HG02970 (cell line): ENCODE measurements at regions not wholly inside any gene's neighbourhood (a gene's known extent, or its start where the extent isn't known, plus 50 kb on each side); places are given as distances from the start of the nearest gene placed in this dataset.
"Not testable (repeated sequence)": the region's sequence is repeated elsewhere in the genome, so short reads cannot be mapped to it uniquely, and the experiment has no call there.

Source experiments
- ATAC-seq: cut with Tn5 transposase; IDR thresholded peaks from one replicate; pipeline ENCODE4 v1.9.1; 2021; ENCODE audit warnings: mild to moderate bottlenecking, moderate library complexity, moderate number of reproducible peaks; ENCODE audit not compliant: unreplicated experiment, low FRiP score

DNA sequence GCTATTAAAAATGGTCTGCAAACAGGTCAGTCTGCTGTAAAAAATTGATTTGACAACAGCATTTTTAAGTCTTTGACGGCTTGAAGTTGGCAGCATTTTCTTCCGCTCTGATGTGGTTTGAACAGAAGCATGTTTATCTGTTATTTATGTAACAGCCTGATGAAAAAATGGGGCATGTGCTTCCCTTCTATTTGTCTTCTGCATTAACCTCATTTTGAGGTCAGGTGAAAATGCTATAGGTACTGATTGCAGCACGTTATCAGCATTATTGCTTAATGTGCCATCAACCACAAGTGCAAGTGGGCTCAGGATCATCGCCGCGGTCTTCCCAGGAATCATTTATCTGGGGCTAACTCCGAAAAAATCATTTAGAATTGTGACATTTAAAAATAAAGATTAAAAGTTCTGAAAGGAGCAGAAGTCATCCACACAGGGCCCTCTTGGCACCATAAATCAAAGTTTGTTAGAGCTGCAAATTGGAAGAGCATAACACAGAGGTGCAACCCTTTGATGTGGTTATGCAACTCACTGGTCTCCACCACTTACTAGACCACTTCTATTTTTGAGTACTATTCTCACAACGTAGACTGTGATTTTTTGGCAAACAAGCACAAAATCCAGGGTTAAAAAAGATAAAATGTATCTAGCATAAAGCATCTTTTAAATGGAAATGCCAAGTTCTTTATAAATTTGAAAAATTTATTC, 307.7 kb downstream of the MDFIC start:
- ATAC-seq = no peak

DNA sequence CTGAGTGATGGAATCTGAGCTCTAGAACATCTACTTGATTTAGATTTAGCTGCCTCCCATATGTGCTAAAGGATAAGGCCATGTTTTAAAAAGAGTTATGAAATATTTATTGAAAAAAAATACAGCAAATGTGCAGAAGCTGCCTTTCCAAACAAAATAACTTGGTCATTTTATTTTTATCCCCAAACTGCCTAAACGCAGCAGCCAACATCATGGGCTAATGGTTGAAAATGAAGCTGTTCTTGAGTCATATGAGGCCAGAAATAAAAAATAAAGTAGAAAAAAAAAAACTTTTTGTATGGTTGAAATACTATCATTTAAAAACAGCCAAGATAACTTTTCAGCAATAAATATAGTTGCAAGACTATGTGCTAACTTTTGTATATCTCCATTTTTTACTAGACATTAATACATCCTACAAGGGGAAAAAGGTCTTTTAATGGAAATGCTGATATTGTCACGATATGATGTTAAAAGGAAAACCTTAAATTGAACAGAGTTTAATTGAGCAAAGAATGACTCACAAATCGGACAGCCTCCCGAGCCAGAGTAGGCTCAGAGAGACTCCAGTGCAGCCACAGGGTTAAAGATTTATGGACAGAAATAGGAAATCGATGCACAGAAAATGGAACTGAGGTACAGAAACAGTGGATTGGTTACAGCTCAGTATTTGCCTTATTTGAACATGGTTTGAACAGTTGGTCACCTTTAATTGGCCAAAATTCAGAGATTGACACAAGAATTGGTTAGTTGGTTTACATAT, 305.8 kb downstream of the MDFIC start:
- ATAC-seq = no peak

GRCh38 chr7:115226410-115226809, 304.5 kb downstream of the MDFIC start:
- no peak for ATAC-seq

- ATAC-seq = no peak
These were observed 303.0 kb downstream of the MDFIC start for GRCh38 chr7:115224922-115225321.

DNA sequence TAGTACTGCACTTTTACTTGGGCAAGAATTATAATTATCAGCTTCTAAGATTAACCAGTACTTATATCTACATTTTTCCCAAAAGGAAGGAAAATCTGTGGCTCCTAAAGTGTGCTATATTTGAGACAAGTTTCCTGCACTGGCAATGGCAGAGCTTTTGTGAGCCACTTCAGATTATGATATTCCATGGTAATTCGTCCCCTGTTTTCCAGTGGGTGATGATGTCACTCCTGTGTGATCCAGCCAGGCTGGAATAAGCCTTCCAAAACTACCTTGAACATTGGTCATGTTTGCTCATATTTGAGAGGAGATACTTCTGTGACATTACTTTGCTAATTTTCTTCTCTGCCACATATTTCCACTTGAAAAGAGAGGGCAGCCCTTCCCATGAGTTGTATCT, 302.1 kb downstream of the MDFIC start:
- no peak for ATAC-seq

GRCh38 chr7:115221456-115221855, 299.6 kb downstream of the MDFIC start:
- ATAC-seq = no peak

- no peak for ATAC-seq
These were observed 296.2 kb downstream of the MDFIC start for GRCh38 chr7:115218076-115218475.

DNA sequence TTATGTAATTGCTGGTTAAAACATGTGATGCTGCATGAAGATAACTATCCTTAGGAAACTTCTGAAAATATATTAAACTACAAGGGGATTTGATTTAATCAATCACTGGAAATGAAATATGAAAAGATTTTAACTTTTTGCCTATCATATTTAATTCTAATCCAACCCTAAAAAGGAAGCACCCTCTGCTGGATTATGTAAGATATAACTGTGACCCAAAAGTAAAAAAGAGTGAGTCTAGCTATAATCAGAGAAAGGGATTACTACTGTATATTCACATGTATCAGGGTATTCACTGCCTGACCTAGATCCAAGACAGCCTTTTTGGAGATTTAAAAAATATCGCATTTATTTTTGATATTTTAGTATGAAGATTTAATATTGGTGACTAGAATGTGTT, 295.5 kb downstream of the MDFIC start:
- no peak for ATAC-seq

DNA sequence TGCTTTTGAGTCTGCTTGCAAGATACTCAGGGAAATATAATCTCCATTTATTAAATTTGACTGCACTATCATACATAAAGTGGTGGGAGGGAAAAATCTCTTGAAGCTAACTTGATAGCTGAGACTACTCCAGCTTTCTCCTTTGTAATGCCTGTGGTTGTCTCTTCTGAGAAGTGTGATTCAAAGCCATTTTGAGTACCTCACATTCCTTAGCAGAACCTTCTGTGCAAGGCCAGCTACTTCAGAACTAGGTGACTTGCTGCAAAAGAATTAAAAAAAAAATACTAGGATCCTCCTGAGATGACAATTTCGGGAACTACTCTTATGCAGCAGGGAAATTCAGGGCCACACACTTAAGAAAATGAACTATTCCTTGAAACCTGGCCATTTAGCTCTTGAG, 294.8 kb downstream of the MDFIC start:
- no peak for ATAC-seq

DNA sequence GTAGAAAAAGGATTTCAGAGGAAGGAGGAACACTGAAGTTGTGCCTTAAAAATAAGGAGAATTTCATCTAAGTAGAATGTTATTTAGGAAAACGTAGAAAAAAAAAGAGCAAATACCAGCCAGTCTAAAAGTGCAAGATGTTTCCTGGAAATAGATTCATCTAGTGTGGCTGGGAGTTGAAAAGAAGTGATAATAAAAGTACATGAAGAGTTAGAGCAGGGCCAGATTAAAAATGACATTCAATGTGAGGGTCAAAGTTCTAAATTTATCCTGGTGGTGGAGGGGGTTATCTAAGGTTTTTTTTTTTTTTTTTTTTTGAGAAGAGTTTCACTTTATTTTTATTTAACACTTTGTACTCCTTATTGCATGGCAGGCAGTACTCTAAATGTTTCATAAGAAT, 289.3 kb downstream of the MDFIC start:
- no peak for ATAC-seq

DNA sequence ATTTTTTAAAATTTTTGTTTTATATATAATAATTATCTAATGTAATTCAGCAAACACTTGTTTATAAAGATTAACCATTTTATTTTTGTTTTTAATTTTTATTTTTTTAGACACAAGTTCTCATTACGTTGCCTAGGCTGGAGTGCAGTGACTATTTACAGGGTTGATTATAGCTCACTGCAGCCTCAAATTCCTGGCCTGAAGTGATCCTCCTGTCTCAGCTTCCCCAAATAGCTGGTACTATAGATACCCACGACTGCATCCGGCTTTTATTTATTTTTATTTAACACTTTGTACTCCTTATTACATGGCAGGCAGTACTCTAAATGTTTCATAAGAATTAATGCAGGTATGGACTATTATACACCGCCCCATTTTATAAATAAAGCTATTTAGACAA, 288.7 kb downstream of the MDFIC start:
- ATAC-seq = no peak

GRCh38 chr7:115208710-115209560, 287.0 kb downstream of the MDFIC start:
- no peak for ATAC-seq

- not testable (repeated sequence) for ATAC-seq
These were observed 284.5 kb downstream of the MDFIC start for GRCh38 chr7:115206374-115206773.

DNA sequence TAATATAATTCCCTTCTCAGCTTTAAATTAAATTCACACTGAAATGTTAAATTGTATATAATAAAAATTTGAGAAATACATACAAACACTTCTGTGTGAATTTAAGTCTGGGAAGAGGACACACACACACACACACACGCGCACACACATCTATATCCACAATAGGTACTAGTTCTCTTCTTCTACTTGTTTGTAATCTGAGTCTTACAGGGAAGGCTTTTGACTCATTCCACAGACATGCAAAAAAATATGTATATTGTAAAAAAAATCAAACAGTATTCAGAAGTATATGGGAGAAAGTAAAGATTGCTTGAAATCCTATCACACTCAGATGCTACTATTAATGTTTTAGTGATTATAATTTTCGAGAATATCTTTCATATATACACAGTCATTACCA, 276.2 kb downstream of the MDFIC start:
- no peak for ATAC-seq

DNA sequence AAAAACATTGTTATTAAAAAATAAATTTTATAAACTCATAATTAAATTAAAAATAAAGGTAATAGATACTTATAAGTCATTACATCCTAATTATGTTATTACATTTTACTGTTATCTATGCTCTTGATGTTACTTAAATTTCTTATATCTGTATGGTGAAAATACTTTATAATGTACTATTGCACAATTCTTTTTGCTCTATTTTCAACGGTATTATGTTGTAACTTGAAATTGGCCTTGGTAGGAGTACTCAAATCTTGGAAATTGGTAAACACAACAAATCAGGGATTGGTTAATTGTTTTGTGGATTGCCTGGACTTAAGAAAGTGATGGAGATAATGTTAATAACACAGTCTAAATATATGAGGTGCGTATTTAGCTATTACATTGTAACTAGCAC, 273.3 kb downstream of the MDFIC start:
- ATAC-seq = no peak

DNA sequence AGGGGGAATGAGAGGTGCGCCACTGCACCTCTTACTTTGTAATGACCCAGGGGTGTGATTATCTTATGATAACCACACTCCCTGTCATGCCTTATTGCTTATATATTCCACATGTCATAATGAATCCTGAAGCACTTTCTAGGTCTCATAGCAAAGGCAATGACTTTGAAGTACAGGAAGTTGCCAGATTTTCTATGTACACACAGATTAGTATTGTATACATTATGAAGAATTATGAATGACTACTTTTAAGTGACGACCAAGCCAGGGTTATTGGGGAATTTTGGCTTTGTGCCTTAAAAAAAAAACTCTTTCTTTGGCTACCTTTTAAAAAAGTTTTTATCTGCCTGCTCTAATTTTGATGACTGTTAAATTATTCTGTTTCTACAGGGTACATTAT, 269.6 kb downstream of the MDFIC start:
- no peak for ATAC-seq

GRCh38 chr7:115183431-115184057, 261.6 kb downstream of the MDFIC start:
- ATAC-seq = no peak

DNA sequence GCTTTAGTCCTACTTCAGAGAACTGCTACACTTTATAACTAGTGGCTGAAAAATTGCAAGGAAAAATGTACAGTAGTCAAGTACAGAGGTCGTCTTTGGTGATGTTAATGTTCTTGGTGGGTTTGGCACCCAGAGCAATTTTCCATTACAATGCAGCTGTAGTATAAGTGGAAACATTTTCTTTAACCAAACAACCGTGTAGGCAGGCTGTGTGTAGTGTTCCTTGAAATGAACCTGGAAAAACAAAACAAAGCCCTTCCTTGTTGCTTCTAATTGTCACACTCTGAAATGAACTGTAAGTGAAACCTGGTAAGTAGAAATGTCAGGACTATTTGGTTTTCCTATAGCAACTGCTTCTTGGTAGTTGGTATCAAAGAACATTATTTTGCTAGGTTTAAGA, 256.9 kb downstream of the MDFIC start:
- ATAC-seq = no peak

DNA sequence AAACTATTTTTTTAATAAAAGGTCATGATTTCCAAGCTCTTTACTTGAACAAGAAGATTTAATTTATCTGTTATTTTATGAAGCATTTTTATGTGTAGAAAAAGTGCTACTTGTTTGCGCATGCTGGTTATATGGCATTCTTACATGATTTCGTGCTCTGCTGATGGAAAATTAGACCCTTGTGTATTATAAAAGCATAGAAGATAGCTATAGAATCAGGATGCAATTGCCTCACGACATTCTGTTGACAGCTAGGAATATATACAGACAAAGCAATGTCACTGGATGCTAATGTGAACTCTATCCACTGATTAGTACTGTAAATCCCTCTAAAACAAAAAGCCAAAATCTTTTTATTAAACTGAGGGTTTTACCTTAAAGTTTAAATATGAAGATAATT, 255.9 kb downstream of the MDFIC start:
- no peak for ATAC-seq

GRCh38 chr7:115177103-115177502, 255.2 kb downstream of the MDFIC start:
- no peak for ATAC-seq

- not testable (repeated sequence) for ATAC-seq
These were observed 250.5 kb downstream of the MDFIC start for GRCh38 chr7:115172397-115172796.
